GM19455 (cell line): ENCODE measurements at regions not wholly inside any gene's neighbourhood (a gene's known extent, or its start where the extent isn't known, plus 50 kb on each side); places are given as distances from the start of the nearest gene placed in this dataset.

ENCODE experiments used
- ATAC-seq: cut with Tn5 transposase; IDR thresholded peaks from one replicate; pipeline ENCODE4 v1.9.1; 2021; ENCODE audit not compliant: unreplicated experiment

- ATAC-seq: no peak
Measured at GRCh38 chr5:3883040-3883439, 287.4 kb downstream of the IRX1 start.

GRCh38 chr5:3886524-3887451 lies 291.2 kb downstream of the IRX1 start:
- no peak for ATAC-seq

GRCh38 chr5:3888310-3888709 lies 292.7 kb downstream of the IRX1 start:
- ATAC-seq: no peak

- no peak for ATAC-seq
Measured at GRCh38 chr5:3889412-3890142, 293.9 kb downstream of the IRX1 start.

GRCh38 chr5:3891113-3891512 lies 295.5 kb downstream of the IRX1 start:
- ATAC-seq: no peak

- no peak for ATAC-seq
Measured at GRCh38 chr5:3893527-3893926, 297.9 kb downstream of the IRX1 start.

- ATAC-seq: no peak
Measured at GRCh38 chr5:3893975-3894374, 298.3 kb downstream of the IRX1 start.

GRCh38 chr5:3896098-3896497 lies 300.5 kb downstream of the IRX1 start:
- ATAC-seq: no peak

GRCh38 chr5:3899093-3899492 lies 303.5 kb downstream of the IRX1 start:
- no peak for ATAC-seq

- no peak for ATAC-seq
Measured at GRCh38 chr5:3904584-3904983, 309.0 kb downstream of the IRX1 start.

GRCh38 chr5:3905031-3905430 lies 309.4 kb downstream of the IRX1 start:
- ATAC-seq: no peak

- no peak for ATAC-seq
Measured at GRCh38 chr5:3905521-3905920, 309.9 kb downstream of the IRX1 start.

GRCh38 chr5:3911111-3911510 lies 315.5 kb downstream of the IRX1 start:
- ATAC-seq: no peak

- no peak for ATAC-seq
Measured at GRCh38 chr5:3911773-3912172, 316.1 kb downstream of the IRX1 start.

GRCh38 chr5:3912790-3913189 lies 317.2 kb downstream of the IRX1 start:
- ATAC-seq: no peak

GRCh38 chr5:3913279-3913678 lies 317.6 kb downstream of the IRX1 start:
- no peak for ATAC-seq

GRCh38 chr5:3925022-3925421 lies 329.4 kb downstream of the IRX1 start:
- ATAC-seq: no peak

- no peak for ATAC-seq
Measured at GRCh38 chr5:3925935-3926334, 330.3 kb downstream of the IRX1 start.

- no peak for ATAC-seq
Measured at GRCh38 chr5:3929799-3930198, 334.2 kb downstream of the IRX1 start.

GRCh38 chr5:3931976-3932375 lies 336.3 kb downstream of the IRX1 start:
- no peak for ATAC-seq

GRCh38 chr5:3933536-3933935 lies 337.9 kb downstream of the IRX1 start:
- no peak for ATAC-seq

GRCh38 chr5:3933966-3934365 lies 338.3 kb downstream of the IRX1 start:
- ATAC-seq: no peak
